Adipocyte (in vitro differentiated cells): ENCODE measurements at regions not wholly inside any gene's neighbourhood (a gene's known extent, or its start where the extent isn't known, plus 50 kb on each side); places are given as distances from the start of the nearest gene placed in this dataset.

ENCODE experiments used
- DNase-seq: peaks from one replicate; pipeline ENCODE4 v3.0.0-alpha.2; 2015; ENCODE audit warnings: low read depth
- H3K27me3 ChIP-seq: replicated peaks from 2 replicates; pipeline ENCODE4 v1.7.0; 2013; ENCODE audit warnings: mild to moderate bottlenecking, low read length, moderate library complexity; ENCODE audit not compliant: control insufficient read depth, insufficient read depth
- H3K36me3 ChIP-seq: 2 replicates; pipeline ENCODE4 v1.7.0; 2013; ENCODE audit warnings: low read length, mild to moderate bottlenecking, moderate library complexity; ENCODE audit not compliant: control insufficient read depth, insufficient read depth, severe bottlenecking
- H3K4me1 ChIP-seq: 2 replicates; pipeline ENCODE4 v1.7.0; 2013; ENCODE audit warnings: mild to moderate bottlenecking, low read length, moderate library complexity; ENCODE audit not compliant: control insufficient read depth, insufficient read depth
- H3K4me3 ChIP-seq: 2 replicates; pipeline ENCODE4 v1.7.0; 2013; ENCODE audit warnings: mild to moderate bottlenecking, low read length, moderate library complexity
- H3K9ac ChIP-seq: 2 replicates; pipeline ENCODE4 v1.7.0; 2013; ENCODE audit warnings: mild to moderate bottlenecking, low read length, moderate library complexity
- H3K9me3 ChIP-seq: 2 replicates; pipeline ENCODE4 v1.7.0; 2013; ENCODE audit warnings: mild to moderate bottlenecking, low read length, moderate library complexity; ENCODE audit not compliant: control insufficient read depth

GRCh38 chr11:134687548-134687947 lies 275.5 kb upstream of the B3GAT1 start:
- Histone ChIP-seq H3K27me3 (peaks cover 34% of the 10 kb centered on the region), H3K4me3 (no peak overlapping the region), H3K9me3 (no peaks in the 10 kb centered on the region), H3K4me1 (no peaks in the 10 kb centered on the region), H3K9ac (no peak overlapping the region), H3K36me3 (no peaks in the 10 kb centered on the region)
- no peak for DNase-seq

GRCh38 chr11:134686460-134687061 lies 274.5 kb upstream of the B3GAT1 start:
- no peak for DNase-seq

GRCh38 chr11:134685793-134686380 lies 273.8 kb upstream of the B3GAT1 start:
- H3K4me1 ChIP-seq = no peaks in the 10 kb centered on the region
- H3K4me3 ChIP-seq = no peak overlapping the region
- no peak for DNase-seq
- no peaks in the 10 kb centered on the region for H3K9me3 ChIP-seq
- H3K36me3 ChIP-seq = no peaks in the 10 kb centered on the region
- peaks cover 30% of the 10 kb centered on the region for H3K27me3 ChIP-seq
- H3K9ac ChIP-seq = no peak overlapping the region

More at GRCh38 chr11:134686460-134687061, 274.5 kb upstream of the B3GAT1 start:
- peaks cover 34% of the 10 kb centered on the region for H3K27me3 ChIP-seq
- H3K4me1 ChIP-seq = no peaks in the 10 kb centered on the region
- H3K9me3 ChIP-seq = no peaks in the 10 kb centered on the region
- H3K36me3 ChIP-seq = no peaks in the 10 kb centered on the region
- no peak overlapping the region for H3K4me3 ChIP-seq
- no peak overlapping the region for H3K9ac ChIP-seq

- no peak for DNase-seq
- Histone ChIP-seq H3K9me3 (no peaks in the 10 kb centered on the region), H3K27me3 (peaks cover 18% of the 10 kb centered on the region), H3K9ac (no peak overlapping the region), H3K36me3 (no peaks in the 10 kb centered on the region), H3K4me3 (no peak overlapping the region), H3K4me1 (no peaks in the 10 kb centered on the region)
Measured at GRCh38 chr11:134684576-134684975, 272.5 kb upstream of the B3GAT1 start.

- Histone ChIP-seq H3K9me3 (no peaks in the 10 kb centered on the region), H3K9ac (no peak overlapping the region), H3K4me3 (no peak overlapping the region), H3K27me3 (peaks cover 12% of the 10 kb centered on the region), H3K4me1 (no peaks in the 10 kb centered on the region), H3K36me3 (no peaks in the 10 kb centered on the region)
- no peak for DNase-seq
Measured at GRCh38 chr11:134683860-134684259, 271.8 kb upstream of the B3GAT1 start.

GRCh38 chr11:134682577-134682976 lies 270.5 kb upstream of the B3GAT1 start:
- no peak for DNase-seq
- Histone ChIP-seq H3K4me3 (no peak overlapping the region), H3K9me3 (no peaks in the 10 kb centered on the region), H3K9ac (no peak overlapping the region), H3K4me1 (no peaks in the 10 kb centered on the region), H3K36me3 (no peaks in the 10 kb centered on the region), H3K27me3 (peaks cover 9% of the 10 kb centered on the region)

GRCh38 chr11:134679592-134679991 lies 267.6 kb upstream of the B3GAT1 start:
- H3K36me3 ChIP-seq = no peaks in the 10 kb centered on the region
- H3K4me1 ChIP-seq = no peaks in the 10 kb centered on the region
- H3K9me3 ChIP-seq = no peaks in the 10 kb centered on the region
- no peaks in the 10 kb centered on the region for H3K27me3 ChIP-seq
- no peak overlapping the region for H3K4me3 ChIP-seq
- H3K9ac ChIP-seq = no peak overlapping the region
- DNase-seq = no peak

GRCh38 chr11:134678744-134679143 lies 266.7 kb upstream of the B3GAT1 start:
- Histone ChIP-seq H3K9ac (no peak overlapping the region), H3K9me3 (no peaks in the 10 kb centered on the region), H3K36me3 (no peaks in the 10 kb centered on the region), H3K4me1 (no peaks in the 10 kb centered on the region), H3K4me3 (no peak overlapping the region), H3K27me3 (no peaks in the 10 kb centered on the region)
- no peak for DNase-seq

- no peaks in the 10 kb centered on the region for H3K4me1 ChIP-seq
- no peak for DNase-seq
- no peaks in the 10 kb centered on the region for H3K9me3 ChIP-seq
- no peaks in the 10 kb centered on the region for H3K27me3 ChIP-seq
- no peak overlapping the region for H3K9ac ChIP-seq
- H3K36me3 ChIP-seq = no peaks in the 10 kb centered on the region
- H3K4me3 ChIP-seq = no peak overlapping the region
Measured at GRCh38 chr11:134677891-134678551, 266.0 kb upstream of the B3GAT1 start.

GRCh38 chr11:134677397-134677822 lies 265.4 kb upstream of the B3GAT1 start:
- no peaks in the 10 kb centered on the region for H3K9me3 ChIP-seq
- no peaks in the 10 kb centered on the region for H3K36me3 ChIP-seq
- H3K9ac ChIP-seq = no peak overlapping the region
- no peaks in the 10 kb centered on the region for H3K4me1 ChIP-seq
- no peak for DNase-seq
- no peaks in the 10 kb centered on the region for H3K27me3 ChIP-seq
- no peak overlapping the region for H3K4me3 ChIP-seq

- H3K4me1 ChIP-seq = no peaks in the 10 kb centered on the region
- no peaks in the 10 kb centered on the region for H3K36me3 ChIP-seq
- no peak overlapping the region for H3K4me3 ChIP-seq
- DNase-seq = no peak
- no peaks in the 10 kb centered on the region for H3K9me3 ChIP-seq
- H3K9ac ChIP-seq = no peak overlapping the region
- no peaks in the 10 kb centered on the region for H3K27me3 ChIP-seq
Measured at GRCh38 chr11:134676516-134677287, 264.7 kb upstream of the B3GAT1 start.
